Upper lobe of left lung (tissue), 4 donors: ENCODE measurements at regions not wholly inside any gene's neighbourhood (a gene's known extent, or its start where the extent isn't known, plus 50 kb on each side); places are given as distances from the start of the nearest gene placed in this dataset.

Experiments used
- CTCF ChIP-seq, 6 experiments: fragments of 450-650 bp in 4 of 6; fragments of 200-600 bp in 2 of 6; sonication (generic) in 2 of 6; IDR thresholded peaks; one replicate each; pipeline ENCODE4 v1.5.1; 2016 to 2019; ENCODE audit warnings: antibody characterized with exemption in 6 of 6
- POLR2A ChIP-seq, 4 donors: fragments of 450-650 bp; IDR thresholded peaks; one replicate each; pipeline ENCODE4 v1.5.1; 2016 to 2017; ENCODE audit warnings: antibody characterized with exemption in 4 of 4, mild to moderate bottlenecking in 2 of 4
- POLR2AphosphoS5 ChIP-seq, 2 donors: sonication (generic); formaldehyde crosslinking; IDR thresholded peaks; one replicate each; pipeline ENCODE4 v1.5.1; 2017; ENCODE audit warnings: antibody characterized with exemption in 2 of 2

- TF ChIP-seq POLR2A (IDR thresholded peaks at IDR 0.05) (no peak), CTCF (IDR thresholded peaks at IDR 0.05) (no peak), POLR2AphosphoS5 (IDR thresholded peaks at IDR 0.05) (no peak)
Observed at GRCh38 chr10:10493833-10494232, 523.8 kb upstream of the CELF2 start.
